ENCODE measurements at regions not wholly inside any gene's neighbourhood (a gene's known extent, or its start where the extent isn't known, plus 50 kb on each side); places are given as distances from the start of the nearest gene placed in this dataset.
"Not testable (repeated sequence)": the region's sequence is repeated elsewhere in the genome, so short reads cannot be mapped to it uniquely, and the experiment has no call there.

GRCh38 chr6:1016329-1017302, 295.3 kb upstream of the FOXQ1 start:
- H3K27ac ChIP-seq = no peak overlapping the region
- DNase-seq (ENCODE audit: low read depth, low spot score) = no peak

- no peak overlapping the region for H3K27ac ChIP-seq
- no peak for DNase-seq (ENCODE audit: low read depth, low spot score)
These were observed 296.1 kb upstream of the FOXQ1 start for GRCh38 chr6:1015825-1016224.

GRCh38 chr6:1014431-1014807, 297.5 kb upstream of the FOXQ1 start:
- H3K27ac ChIP-seq = no peak overlapping the region
- DNase-seq (ENCODE audit: low read depth, low spot score) = no peak

- H3K27ac ChIP-seq = no peak overlapping the region
These were observed 298.1 kb upstream of the FOXQ1 start for GRCh38 chr6:1013656-1014430.

GRCh38 chr6:1009103-1009502, 302.8 kb upstream of the FOXQ1 start:
- no peak for DNase-seq (ENCODE audit: low read depth, low spot score)

More at GRCh38 chr6:1013656-1014430, 298.1 kb upstream of the FOXQ1 start:
- DNase-seq (ENCODE audit: low read depth, low spot score) = no peak

GRCh38 chr6:1007159-1007558, 304.7 kb upstream of the FOXQ1 start:
- no peak for DNase-seq (ENCODE audit: low read depth, low spot score)
- no peak overlapping the region for H3K27ac ChIP-seq

More at GRCh38 chr6:1009103-1009502, 302.8 kb upstream of the FOXQ1 start:
- no peak overlapping the region for H3K27ac ChIP-seq

GRCh38 chr6:1004885-1005630, 306.8 kb upstream of the FOXQ1 start:
- no peak overlapping the region for H3K27ac ChIP-seq
- no peak for DNase-seq (ENCODE audit: low read depth, low spot score)

- no peak for DNase-seq (ENCODE audit: low read depth, low spot score)
- no peak overlapping the region for H3K27ac ChIP-seq
These were observed 308.3 kb upstream of the FOXQ1 start for GRCh38 chr6:1003394-1004160.

- DNase-seq (ENCODE audit: low read depth, low spot score) = no peak
These were observed 308.9 kb upstream of the FOXQ1 start for GRCh38 chr6:1002989-1003388.

GRCh38 chr6:1001655-1002349, 308.9 kb upstream of the EXOC2 start:
- DNase-seq (ENCODE audit: low read depth, low spot score) = no peak
- H3K27ac ChIP-seq = no peak overlapping the region

More at GRCh38 chr6:1002989-1003388, 308.9 kb upstream of the FOXQ1 start:
- H3K27ac ChIP-seq = no peak overlapping the region

- H3K27ac ChIP-seq = no peak overlapping the region
- DNase-seq (ENCODE audit: low read depth, low spot score) = no peak
These were observed 306.6 kb upstream of the EXOC2 start for GRCh38 chr6:999552-999951.

- DNase-seq (ENCODE audit: low read depth, low spot score) = no peak
These were observed 305.6 kb upstream of the EXOC2 start for GRCh38 chr6:998551-998950.

GRCh38 chr6:996271-996852, 303.4 kb upstream of the EXOC2 start:
- no peak overlapping the region for H3K27ac ChIP-seq
- DNase-seq (ENCODE audit: low read depth, low spot score) = no peak

More at GRCh38 chr6:998551-998950, 305.6 kb upstream of the EXOC2 start:
- no peak overlapping the region for H3K27ac ChIP-seq

GRCh38 chr6:991192-991591, 298.3 kb upstream of the EXOC2 start:
- DNase-seq (ENCODE audit: low read depth, low spot score) = no peak
- no peak overlapping the region for H3K27ac ChIP-seq

- no peak for DNase-seq (ENCODE audit: low read depth, low spot score)
- no peak overlapping the region for H3K27ac ChIP-seq
These were observed 291.1 kb upstream of the EXOC2 start for GRCh38 chr6:984031-984430.

GRCh38 chr6:978937-979685, 286.2 kb upstream of the EXOC2 start:
- H3K27ac ChIP-seq = no peak overlapping the region
- DNase-seq (ENCODE audit: low read depth, low spot score) = no peak

- DNase-seq (ENCODE audit: low read depth, low spot score); H3K27ac ChIP-seq: not testable (repeated sequence)
These were observed 284.3 kb upstream of the EXOC2 start for GRCh38 chr6:977226-977625.
